ENCODE measurements at regions not wholly inside any gene's neighbourhood (a gene's known extent, or its start where the extent isn't known, plus 50 kb on each side); places are given as distances from the start of the nearest gene placed in this dataset.

DNA sequence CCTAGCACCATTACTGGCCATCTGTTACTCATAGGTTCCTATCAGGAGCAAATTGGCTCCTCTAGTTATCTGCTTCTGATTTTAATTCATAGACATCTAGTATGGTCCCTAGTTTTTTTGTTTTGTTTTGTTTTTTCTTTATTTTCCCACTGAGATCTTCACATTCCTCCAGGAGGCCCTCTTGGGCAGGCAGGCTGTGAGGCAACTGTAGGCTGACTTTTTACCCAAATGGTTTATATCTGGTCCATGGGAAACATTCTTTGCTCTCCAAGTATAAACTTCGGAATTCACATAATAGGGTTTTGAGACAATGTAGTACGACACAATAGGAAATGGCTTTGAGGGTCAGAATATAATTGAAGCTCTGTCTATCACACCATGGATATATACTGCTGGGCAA, 250.9 kb upstream of the DAB2 start:
- no peak overlapping the region for H3K4me3 ChIP-seq (ENCODE audit: low read depth, low read length)

DNA sequence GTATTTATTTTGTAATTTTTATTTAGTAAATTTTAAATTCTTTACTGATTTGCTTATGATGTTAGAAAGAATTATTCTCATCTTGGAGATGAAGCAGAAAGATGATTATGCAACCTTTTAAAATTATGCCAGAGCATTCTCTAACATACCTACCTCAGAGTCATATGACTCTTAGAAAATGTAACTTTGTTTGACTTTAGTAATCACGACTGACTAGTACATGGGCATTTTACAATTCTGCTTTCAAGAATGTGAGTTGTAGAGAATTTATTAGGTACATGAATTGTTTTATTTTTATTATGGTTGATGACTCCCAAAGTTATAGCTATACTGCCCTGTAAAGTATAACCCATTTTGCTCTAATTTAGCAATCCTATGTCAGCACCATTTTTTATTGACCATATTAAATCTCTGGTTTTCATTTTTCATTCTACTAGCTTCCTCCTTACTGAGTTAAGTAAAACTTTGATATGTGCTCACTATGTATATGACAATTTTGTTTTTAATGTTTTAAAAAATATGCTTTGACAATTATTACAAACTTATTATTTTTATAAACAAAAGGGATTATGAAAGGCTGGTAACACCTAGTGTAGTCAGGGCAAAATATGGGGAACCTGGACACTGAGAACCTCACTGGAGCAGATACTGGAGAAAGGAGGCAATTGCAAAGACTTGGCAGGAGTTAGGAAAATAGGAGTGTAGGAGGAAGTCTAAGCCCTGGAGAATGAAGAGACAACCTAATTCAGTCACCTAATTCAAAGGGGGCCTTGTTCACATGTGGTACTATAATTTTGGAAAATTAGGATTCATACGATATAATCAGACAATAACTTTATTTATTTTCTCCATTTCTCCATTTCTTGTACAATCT, 249.7 kb upstream of the DAB2 start:
- no peaks in the 10 kb centered on the region for H3K27me3 ChIP-seq (ENCODE audit: control insufficient read depth, insufficient read depth, low read length)
- peak; percentile 48 for DNase-seq (ENCODE audit: low read depth)
- FAIRE-seq = no peak
- no peaks in the 10 kb centered on the region for H3K36me3 ChIP-seq (ENCODE audit: control insufficient read depth, insufficient read depth, low read length)
- TF ChIP-seq, protein P1, sequence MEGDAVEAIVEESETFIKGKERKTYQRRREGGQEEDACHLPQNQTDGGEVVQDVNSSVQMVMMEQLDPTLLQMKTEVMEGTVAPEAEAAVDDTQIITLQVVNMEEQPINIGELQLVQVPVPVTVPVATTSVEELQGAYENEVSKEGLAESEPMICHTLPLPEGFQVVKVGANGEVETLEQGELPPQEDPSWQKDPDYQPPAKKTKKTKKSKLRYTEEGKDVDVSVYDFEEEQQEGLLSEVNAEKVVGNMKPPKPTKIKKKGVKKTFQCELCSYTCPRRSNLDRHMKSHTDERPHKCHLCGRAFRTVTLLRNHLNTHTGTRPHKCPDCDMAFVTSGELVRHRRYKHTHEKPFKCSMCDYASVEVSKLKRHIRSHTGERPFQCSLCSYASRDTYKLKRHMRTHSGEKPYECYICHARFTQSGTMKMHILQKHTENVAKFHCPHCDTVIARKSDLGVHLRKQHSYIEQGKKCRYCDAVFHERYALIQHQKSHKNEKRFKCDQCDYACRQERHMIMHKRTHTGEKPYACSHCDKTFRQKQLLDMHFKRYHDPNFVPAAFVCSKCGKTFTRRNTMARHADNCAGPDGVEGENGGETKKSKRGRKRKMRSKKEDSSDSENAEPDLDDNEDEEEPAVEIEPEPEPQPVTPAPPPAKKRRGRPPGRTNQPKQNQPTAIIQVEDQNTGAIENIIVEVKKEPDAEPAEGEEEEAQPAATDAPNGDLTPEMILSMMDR (IDR thresholded peaks at IDR 0.05; ENCODE audit: insufficient read depth, low read length, severe bottlenecking) = no peak
- no peak overlapping the region for H3K4me3 ChIP-seq (ENCODE audit: low read depth, low read length)

More for the DNA sequence above, 250.9 kb upstream of the DAB2 start:
- FAIRE-seq = no peak
- DNase-seq (ENCODE audit: low read depth) = no peak
- TF ChIP-seq, protein P1 (IDR thresholded peaks at IDR 0.05; ENCODE audit: insufficient read depth, low read length, severe bottlenecking) = no peak
- Histone ChIP-seq H3K27me3 (ENCODE audit: control insufficient read depth, insufficient read depth, low read length) (no peaks in the 10 kb centered on the region), H3K36me3 (ENCODE audit: control insufficient read depth, insufficient read depth, low read length) (no peaks in the 10 kb centered on the region)

DNA sequence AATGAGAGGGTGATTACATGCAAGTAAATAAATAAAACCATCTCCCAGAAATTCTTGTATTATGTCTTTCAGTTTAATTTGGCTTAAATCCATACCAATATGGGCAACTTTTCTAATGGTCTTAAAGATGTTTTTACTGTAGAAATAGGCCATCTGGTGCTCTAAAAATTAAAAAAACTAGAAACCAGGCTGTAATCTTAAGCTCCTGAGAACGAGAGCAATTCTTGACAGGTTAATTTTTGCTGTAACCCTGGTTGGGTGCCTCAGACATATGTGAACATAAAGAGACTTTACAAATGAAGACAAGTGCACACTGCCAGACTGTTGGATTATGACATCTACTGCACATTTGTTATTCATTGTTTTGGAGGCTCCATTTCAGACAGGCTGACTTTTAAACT, 246.8 kb upstream of the DAB2 start:
- TF ChIP-seq, protein P1 (IDR thresholded peaks at IDR 0.05; ENCODE audit: insufficient read depth, low read length, severe bottlenecking) = no peak
- no peak for DNase-seq (ENCODE audit: low read depth)
- no peaks in the 10 kb centered on the region for H3K27me3 ChIP-seq (ENCODE audit: control insufficient read depth, insufficient read depth, low read length)
- H3K4me3 ChIP-seq (ENCODE audit: low read depth, low read length) = no peak overlapping the region
- no peak for FAIRE-seq
- H3K36me3 ChIP-seq (ENCODE audit: control insufficient read depth, insufficient read depth, low read length) = no peaks in the 10 kb centered on the region

DNA sequence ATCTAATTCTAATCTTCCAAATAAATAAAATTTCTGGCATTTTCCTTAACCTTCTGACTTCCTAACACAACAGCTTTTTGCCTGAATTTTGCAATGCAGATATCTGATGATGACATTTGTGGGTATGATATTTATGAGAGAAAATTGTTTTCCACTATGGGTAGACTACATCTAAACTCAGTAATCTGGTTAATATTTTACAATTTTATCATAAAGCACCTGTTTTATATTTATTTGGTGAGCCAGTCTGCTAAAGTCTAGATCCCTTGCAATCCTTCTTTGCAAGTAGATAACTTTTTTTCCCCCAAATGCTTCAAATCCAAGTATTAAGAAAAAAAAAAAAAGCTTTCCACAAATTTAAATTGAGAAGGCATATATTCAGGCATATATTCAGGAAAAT, 246.2 kb upstream of the DAB2 start:
- no peaks in the 10 kb centered on the region for H3K36me3 ChIP-seq (ENCODE audit: control insufficient read depth, insufficient read depth, low read length)
- no peak overlapping the region for H3K4me3 ChIP-seq (ENCODE audit: low read depth, low read length)
- FAIRE-seq = no peak
- H3K27me3 ChIP-seq (ENCODE audit: control insufficient read depth, insufficient read depth, low read length) = no peaks in the 10 kb centered on the region
- TF ChIP-seq, protein P1 (IDR thresholded peaks at IDR 0.05; ENCODE audit: insufficient read depth, low read length, severe bottlenecking) = no peak
- no peak for DNase-seq (ENCODE audit: low read depth)

DNA sequence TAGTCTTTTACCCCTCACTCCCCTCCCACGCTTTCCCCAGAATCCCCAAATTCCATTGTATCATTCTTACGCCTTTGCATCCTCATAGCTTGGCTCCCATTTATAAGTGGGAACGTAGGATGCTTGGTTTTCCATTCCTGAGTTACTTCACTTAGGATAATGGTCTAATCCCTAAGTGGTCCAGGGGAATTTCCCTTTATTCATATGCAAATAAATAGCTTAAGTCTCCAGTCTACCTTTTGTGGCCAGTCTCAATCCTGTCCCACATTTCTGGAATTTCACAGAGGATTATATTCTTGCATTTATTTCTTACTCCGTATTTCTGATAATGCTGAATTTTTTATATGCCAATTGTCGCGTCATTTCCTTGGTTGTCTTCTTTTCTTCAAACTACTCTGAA, 245.6 kb upstream of the DAB2 start:
- DNase-seq (ENCODE audit: low read depth) (no peak), FAIRE-seq (no peak)
- H3K27me3 ChIP-seq (ENCODE audit: control insufficient read depth, insufficient read depth, low read length) = no peaks in the 10 kb centered on the region
- no peak overlapping the region for H3K4me3 ChIP-seq (ENCODE audit: low read depth, low read length)
- H3K36me3 ChIP-seq (ENCODE audit: control insufficient read depth, insufficient read depth, low read length) = no peaks in the 10 kb centered on the region
- TF ChIP-seq, protein P1 (IDR thresholded peaks at IDR 0.05; ENCODE audit: insufficient read depth, low read length, severe bottlenecking) = no peak

DNA sequence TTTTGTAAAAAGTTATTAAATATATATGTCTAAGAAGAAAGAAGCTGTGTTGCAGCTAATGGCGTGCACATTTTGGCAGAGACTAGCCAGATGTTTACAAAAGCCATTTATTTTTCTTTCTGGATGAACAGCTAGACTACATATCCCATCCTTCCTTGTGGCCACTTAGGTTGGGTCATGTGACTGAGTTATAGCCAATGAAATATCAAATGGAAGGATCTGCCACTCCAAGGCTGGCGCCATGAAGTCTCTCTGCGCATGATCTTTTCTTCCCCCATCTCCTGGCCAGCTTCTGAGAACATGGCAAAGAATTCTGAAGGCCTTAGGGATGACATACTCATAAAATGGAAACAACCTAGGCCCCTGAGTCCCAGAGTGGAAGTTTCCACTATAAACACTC, 244.2 kb upstream of the DAB2 start:
- H3K4me3 ChIP-seq (ENCODE audit: low read depth, low read length) = no peak overlapping the region
- TF ChIP-seq, protein P1 (IDR thresholded peaks at IDR 0.05; ENCODE audit: insufficient read depth, low read length, severe bottlenecking) = no peak
- no peaks in the 10 kb centered on the region for H3K36me3 ChIP-seq (ENCODE audit: control insufficient read depth, insufficient read depth, low read length)
- FAIRE-seq = no peak
- H3K27me3 ChIP-seq (ENCODE audit: control insufficient read depth, insufficient read depth, low read length) = no peaks in the 10 kb centered on the region
- DNase-seq (ENCODE audit: low read depth) = no peak

Data from bronchial epithelial cell (primary cell).